GM12872 (cell line): ENCODE measurements at regions not wholly inside any gene's neighbourhood (a gene's known extent, or its start where the extent isn't known, plus 50 kb on each side); places are given as distances from the start of the nearest gene placed in this dataset.

Source experiments
- TF ChIP-seq, protein P1 (sequence below): IDR thresholded peaks from 3 replicates; pipeline ENCODE4 v1.5.1; 2011; ENCODE audit warnings: low read depth, mild to moderate bottlenecking, low read length, moderate library complexity; ENCODE audit not compliant: insufficient read depth

- TF ChIP-seq, protein P1, sequence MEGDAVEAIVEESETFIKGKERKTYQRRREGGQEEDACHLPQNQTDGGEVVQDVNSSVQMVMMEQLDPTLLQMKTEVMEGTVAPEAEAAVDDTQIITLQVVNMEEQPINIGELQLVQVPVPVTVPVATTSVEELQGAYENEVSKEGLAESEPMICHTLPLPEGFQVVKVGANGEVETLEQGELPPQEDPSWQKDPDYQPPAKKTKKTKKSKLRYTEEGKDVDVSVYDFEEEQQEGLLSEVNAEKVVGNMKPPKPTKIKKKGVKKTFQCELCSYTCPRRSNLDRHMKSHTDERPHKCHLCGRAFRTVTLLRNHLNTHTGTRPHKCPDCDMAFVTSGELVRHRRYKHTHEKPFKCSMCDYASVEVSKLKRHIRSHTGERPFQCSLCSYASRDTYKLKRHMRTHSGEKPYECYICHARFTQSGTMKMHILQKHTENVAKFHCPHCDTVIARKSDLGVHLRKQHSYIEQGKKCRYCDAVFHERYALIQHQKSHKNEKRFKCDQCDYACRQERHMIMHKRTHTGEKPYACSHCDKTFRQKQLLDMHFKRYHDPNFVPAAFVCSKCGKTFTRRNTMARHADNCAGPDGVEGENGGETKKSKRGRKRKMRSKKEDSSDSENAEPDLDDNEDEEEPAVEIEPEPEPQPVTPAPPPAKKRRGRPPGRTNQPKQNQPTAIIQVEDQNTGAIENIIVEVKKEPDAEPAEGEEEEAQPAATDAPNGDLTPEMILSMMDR: no peak
Observed at GRCh38 chr5:168132241-168132641, 159.2 kb upstream of the WWC1 start.

DNA sequence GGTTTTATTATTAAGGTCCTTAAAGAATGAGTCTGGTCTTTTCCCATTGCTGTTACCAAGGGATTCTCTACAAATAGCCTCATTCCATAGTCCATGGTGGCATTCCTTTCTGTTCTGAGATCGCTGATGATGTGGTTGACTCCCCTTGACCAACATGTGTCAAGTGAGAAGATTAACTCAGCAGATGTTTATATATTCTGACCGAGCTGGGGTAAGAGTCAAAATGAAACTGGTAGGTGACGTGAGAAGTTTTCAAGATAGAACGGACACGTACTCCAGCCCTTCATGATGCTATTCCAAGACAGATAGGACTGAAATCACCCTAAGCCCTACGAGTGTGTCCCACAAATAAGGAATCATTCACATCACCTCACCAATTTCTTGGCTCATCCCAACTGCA lies 155.5 kb upstream of the WWC1 start:
- TF ChIP-seq, protein P1: no peak

DNA sequence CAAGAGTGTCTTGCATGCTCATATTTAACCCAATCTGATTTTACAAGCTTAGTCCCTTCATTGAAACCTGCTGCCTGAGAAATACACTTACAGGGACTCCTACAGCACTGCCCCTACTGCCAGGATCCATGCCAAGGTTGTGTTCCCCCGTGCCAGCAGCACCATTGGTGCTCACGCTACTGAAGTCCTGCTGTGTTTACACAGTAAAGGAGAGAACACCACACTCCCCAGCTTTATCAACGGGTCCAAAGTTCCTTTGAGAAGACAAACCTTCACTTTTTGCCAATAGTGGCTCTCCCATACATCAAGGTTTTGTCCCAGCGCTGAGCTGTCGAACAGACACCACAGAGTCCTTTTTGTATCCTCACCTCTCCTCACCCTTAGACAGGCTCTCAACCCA lies 155.1 kb upstream of the WWC1 start:
- TF ChIP-seq, protein P1: no peak

- TF ChIP-seq, protein P1: no peak
Observed at GRCh38 chr5:168137265-168137664, 154.2 kb upstream of the WWC1 start.

- TF ChIP-seq, protein P1: no peak
Observed at GRCh38 chr5:168140241-168140640, 151.2 kb upstream of the WWC1 start.

- TF ChIP-seq, protein P1: no peak
Observed at GRCh38 chr5:168142402-168142801, 149.0 kb upstream of the WWC1 start.

DNA sequence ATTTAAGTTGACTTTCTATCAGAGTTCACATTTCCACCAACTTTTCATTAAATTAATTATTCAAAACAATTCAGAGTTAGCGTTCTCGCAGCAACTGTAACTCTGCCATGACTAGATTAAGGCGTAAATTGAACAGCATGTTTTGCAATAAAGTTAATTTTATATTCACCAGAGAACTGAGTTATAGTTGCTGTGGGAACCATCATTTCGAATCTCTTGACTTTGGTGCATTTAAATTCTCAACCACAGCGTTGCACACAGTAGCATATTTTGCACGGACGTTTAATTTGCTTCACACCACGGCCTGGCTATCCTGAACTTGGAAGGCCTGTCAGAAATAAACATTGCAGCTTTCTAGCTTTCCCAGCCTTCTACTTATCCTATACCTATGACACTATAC lies 144.3 kb upstream of the WWC1 start:
- TF ChIP-seq, protein P1: no peak

GRCh38 chr5:168147568-168148360 lies 143.7 kb upstream of the WWC1 start:
- TF ChIP-seq, protein P1: no peak
